Activated CD4-positive, alpha-beta T cell treated with anti-CD3 and anti-CD28 coated beads, Interleukin-2, amount 50 U/mL, for 24 hours (primary cell): ENCODE measurements at regions not wholly inside any gene's neighbourhood (a gene's known extent, or its start where the extent isn't known, plus 50 kb on each side); places are given as distances from the start of the nearest gene placed in this dataset.
A peak's percentile ranks its signal among the peaks of the same experiment; 100 is the strongest.

Experiments
- DNase-seq, 2 donors: peaks; one replicate each; pipeline ENCODE4 v3.0.0-alpha.2; 2020; ENCODE audit warnings: low read depth in 1 of 2, low spot score in 1 of 2

DNA sequence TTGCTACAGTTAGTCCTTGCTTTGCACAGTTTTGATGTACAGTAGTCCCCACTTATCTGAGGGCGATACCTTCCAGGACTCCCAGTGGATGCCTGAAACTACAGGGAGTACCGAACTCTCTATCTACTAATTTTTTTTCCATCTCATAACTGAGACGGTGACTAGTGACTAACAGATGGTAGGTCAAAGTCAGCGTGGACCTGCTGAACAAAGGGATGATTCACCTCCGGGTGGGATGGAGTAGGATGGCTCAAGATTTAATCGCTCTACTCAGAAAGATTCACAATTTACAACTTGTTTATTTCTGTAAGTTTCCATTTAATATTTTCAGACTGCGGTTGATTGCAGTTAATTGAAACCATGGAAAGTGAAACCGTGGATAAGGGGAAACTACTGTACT, 655.8 kb downstream of the ZNF674 start:
- DNase-seq = no peak

DNA sequence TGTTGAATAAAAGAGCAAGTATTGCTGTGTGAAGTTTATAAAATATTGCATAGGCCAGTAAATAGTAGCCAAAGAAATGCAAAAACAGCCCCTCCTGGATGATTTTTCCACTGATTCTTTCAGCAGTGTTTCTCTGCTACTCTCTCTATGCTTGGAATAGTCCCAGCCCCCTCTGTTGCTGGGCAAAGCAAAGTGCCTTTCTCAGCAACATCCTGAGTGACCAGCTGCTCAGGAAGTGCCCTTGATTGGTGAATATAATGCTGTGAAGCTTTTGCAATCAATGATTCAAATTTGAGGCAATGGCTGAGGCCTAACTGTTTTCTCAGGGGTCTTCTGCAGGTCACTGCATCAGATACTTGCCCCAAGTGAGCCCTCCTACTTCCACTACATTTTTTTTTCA, 656.7 kb downstream of the ZNF674 start:
- DNase-seq = no peak

DNA sequence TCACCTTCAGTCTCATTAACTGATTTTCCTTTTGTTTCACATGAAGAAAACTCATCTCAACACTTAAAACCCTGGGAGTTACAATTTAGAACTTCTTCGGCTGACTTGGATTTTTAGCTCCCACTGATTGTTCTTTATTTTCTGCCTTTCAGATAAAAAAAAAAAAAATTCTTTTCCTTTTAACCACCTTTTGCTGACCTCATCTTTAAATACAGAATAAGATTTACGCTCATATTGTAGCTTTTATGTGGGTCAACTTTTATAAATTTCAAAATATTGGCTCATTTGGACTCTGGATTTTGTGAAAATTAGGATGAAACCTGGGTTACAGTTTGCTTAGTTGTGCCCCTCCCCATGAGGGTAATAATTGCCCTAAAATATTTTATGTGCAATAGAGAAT, 659.3 kb downstream of the ZNF674 start:
- DNase-seq = no peak

DNA sequence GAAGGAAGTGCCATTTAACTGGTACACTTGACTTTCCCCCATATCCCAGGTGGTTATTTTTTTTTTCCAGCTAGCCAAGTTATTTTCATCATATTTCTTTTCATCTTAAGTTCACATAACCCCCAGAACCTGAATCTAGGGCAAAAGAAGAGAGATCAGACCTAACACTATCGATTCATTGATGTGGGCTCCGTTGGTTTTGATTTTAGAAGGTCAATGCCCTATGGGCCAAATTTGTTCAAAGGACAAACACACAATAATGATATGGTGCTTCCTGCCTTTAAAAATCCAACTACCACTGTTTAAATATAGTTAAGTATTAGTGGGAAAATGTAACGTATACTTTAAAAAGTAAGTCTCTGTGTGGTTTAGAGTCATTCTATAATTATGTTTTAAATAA, 665.7 kb downstream of the ZNF674 start:
- DNase-seq = no peak

DNA sequence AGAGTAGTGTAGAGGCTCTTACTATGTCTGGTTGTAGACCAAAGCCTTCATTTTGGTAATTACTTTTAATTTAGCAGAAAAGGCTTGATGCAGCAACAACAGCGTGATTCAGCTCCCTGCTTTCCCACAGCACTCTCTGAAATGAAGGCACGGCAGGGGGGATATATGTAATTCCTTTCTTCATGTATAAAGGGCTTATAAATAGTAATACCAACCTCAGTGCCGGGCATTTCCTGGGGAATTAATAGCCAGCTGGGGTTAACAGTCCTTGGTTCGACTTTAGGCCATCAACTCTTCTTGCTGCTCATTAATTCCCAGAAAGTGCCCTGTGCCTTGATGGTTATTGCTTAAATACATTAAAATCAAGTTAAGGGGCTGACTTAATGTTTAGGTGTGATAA, 669.0 kb downstream of the ZNF674 start:
- no peak for DNase-seq

DNA sequence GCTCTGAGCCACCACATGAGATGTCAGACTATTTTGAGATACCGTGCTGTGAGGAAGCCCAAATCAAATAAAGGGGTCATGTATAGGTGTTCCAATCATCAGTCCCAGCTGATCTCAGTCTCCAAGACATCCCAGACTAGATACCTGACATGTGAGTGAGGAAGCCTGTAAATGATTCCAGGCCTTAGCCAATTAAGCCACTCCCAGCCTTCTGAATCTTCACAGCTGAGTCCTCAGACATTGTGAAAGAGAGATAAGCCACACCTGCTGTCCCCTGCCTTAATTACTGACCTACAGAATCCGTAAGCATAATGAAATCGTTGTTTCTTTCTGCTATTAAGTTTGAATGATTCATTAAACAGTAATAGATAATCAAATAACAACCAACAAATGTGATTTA, 671.4 kb downstream of the ZNF674 start:
- DNase-seq = no peak

DNA sequence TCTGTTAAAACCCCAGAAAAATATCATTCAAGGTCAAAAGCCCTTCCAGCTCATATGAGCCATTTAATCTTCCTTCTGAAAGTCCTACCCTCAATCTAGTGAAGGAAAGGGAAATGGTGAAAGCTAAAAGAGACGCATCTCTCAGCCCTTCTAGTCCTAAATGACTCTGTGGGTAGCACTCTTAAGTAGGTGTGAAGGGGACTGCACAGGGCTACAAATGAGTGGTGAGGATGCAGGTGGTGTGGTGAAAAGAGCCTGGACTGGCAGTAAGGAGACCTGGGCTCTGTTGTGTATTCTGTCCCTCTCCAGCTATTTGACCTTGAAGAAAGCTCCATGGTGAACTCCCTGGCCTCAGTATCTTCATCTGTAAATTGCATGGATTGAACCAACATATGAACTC, 671.8 kb upstream of the DIPK2B start:
- no peak for DNase-seq

DNA sequence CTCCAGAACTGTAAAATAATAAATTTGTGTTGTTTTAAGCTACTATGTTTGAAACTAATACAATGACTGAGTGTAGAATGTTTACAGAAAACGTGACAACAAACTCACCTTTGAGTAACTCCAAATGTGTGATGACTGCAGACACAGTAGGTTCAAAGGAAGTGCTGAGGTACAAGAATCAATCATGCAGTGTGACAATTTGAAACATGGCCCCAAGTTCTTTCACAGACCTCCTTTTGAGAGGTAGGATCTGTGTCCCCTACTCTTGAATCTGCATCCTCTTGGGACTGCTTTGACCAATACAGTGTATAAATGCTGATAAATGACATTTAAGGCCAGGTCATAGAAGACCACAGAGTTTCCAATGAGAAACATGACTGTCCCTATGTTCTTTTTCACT, 667.7 kb upstream of the DIPK2B start:
- no peak for DNase-seq

DNA sequence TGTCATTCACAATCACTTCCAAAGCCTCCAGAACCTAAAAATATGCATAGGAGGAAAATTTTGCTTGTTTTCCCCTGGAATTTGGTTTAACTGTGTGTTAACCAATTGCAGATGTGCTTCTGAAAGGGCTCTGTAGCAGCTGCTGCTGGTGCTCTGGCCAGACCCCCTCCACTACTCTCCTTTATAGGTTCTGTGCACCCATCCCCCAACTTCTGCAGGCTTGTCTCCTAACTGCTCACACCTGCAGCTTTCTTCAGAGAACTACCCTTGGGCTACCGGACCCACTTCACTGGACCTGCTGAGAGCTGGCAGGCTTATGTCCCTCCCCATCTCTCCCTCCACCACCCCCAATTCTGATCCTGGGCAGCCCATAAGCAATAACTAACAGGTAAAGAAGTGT, 662.1 kb upstream of the DIPK2B start:
- DNase-seq = no peak

DNA sequence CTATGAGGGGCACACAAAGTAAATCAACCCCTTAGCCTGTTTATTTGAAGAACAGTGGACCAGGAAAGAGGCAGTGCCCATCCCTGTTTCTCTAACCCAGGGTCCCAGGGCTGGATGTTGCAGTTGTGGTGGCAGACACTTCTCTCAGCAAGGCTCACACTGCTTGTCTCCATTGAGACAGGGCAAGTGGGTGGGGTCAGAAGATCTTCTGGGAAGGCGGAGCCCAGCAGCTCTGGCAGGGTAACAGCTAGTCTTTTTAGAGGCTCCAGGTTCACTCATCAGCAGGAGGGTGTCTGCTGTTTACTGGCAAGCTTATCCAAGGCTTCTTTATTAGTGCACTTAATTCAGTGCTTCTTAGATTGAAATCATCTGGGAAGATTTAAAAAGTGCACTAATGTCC, 659.8 kb upstream of the DIPK2B start:
- DNase-seq = no peak

DNA sequence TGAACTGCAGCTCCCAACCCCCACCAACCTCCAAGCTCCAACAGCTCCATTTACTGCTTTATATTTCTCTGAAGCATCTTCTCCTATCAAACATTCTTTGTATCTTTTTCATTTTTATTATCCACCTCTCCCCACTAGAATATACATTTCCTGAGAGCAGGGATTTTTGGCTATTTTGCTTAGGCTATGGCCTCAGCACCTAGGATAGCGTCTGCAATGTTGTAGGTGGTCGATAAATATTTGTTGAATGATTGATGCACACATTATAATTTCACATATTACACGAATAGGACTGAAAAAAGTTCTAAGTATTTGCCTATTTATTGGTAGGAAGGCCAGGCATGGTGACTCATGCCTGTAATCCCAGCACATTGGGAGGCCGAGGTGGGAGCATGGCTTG, 658.7 kb upstream of the DIPK2B start:
- no peak for DNase-seq

DNA sequence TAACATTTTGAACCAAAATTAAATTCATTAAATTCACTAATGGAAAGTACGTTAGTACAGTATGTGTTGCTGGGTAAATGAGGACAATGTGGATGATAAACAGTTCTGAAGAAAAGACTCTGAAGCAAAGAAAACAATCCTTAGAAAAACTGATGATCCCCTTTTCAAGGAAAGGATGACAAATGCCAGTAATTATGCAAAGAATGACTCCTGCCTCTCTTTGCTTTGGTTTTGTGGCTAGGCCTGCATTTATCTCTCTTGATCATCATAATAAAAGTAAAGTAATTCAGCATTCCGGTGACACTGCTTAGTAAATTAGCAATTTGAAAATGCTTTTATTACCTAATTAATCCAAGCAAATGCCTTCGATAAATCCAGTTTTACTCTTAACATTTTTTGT, 652.2 kb upstream of the DIPK2B start:
- DNase-seq = no peak

DNA sequence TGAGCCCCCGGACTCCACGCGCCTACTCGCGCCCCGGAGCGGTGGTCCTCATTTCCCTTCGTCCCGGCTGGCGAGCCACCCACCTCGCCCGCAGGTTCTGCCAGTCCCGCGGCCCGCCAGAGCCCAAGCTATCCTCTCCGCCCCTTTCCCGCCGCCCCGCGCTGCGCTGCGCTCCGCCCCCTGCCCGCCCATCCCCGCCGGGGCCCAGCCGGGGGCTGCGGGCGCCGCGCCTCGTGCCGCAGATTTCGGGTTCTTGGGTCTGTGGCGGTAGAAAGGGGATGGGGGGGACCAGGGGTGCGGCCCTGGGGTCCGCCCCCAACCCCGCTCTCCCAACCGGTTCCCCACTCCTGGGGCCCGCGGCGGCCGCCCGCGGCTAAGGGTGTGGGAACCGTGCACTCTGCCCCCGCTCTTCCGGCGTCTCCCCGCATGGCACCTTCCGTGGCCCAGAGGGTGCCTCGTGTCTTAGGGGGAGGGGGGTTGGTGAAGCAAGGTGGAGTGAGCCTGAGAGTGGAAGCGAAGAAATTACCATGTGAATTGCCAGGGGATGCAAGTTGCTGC, 650.8 kb upstream of the DIPK2B start:
- peak; percentile 38 to 43 for DNase-seq

DNA sequence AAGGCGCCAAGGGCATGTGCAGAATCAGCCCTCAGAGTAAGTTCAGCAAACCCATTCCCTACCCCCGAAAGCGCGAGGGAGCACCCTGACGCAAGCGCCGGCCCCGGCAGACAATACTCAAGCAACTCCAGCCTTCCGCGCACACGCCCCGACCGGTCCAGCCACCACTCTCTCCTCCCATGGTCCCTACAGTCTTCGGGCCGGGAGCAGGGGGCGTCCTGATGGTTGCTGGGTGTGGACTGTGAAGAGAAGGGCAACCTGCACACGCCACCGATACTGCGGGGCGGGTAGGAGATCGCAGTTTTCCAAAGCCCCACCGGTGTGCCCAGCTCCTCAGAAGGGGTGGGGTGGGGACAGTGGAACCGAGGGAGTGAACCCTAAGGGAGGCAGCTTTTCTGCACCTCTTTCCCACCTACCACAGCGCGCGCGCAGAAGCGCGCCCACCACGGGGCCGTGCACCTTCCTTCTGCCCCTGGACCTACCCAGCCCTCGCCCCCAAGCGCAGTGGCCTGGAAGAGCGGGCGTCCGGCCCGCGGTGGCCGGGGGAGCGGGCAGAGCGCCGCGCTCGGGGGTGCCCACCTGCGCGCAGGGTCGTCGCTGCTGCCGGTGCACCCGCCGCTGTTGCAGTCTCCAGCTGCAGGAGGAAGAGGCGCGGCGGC, 650.2 kb upstream of the DIPK2B start:
- DNase-seq = peak in 1 of 2 donors; percentile 1

DNA sequence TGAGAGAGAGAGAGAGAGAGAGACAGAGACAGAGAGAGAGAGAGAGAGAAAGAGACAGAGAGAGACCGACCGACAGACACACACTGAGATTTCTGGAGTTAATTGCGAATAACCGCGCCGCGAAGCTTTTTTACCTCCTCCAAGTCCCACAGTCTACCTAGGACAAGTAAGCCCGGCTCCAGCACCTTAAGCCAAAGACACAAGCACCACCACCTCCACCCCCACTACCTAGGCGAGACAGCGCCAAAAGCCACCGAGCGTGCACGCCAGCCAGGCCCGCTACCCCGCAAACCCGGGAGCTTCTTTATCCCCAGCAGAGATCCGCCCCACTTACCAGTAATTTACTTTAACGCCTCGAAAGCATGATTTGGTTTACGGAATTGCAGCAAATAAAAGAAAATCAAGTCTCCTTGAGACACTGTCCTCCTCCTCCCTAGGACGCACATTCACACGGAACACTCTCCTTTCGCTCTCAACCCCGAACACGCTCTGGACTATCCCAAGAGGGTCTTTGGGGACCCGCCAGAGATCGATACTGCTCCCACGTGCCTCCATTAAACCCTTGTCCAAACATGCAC, 649.6 kb upstream of the DIPK2B start:
- peak in 1 of 2 donors; percentile 8 for DNase-seq

DNA sequence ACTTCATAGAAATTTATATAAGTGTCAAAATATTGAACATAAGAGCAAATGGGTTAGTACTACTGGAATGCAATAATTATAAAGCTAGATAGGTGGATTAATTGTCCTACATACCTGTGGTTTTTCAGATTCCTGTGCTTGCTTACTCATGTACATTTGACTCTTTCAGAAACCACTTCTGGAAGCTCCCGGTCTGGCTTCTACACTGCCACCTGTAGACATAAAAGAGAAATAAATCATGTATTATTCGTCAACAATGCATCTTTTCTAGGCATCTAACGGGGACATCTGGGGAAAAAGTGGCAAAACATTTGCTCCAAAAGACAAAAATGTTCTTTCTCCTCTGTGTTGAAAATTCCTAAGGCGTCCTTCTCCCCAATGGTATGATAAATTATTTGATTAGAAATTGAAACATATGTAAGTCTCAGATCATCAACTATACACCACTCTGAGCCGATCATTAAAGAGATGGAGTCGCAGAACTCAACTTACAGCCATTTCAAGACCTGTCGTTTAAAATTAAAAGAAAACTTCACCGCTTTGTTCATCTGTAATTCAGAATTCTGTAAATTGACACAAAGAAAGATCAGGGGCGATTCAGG, 648.7 kb upstream of the DIPK2B start:
- no peak for DNase-seq

DNA sequence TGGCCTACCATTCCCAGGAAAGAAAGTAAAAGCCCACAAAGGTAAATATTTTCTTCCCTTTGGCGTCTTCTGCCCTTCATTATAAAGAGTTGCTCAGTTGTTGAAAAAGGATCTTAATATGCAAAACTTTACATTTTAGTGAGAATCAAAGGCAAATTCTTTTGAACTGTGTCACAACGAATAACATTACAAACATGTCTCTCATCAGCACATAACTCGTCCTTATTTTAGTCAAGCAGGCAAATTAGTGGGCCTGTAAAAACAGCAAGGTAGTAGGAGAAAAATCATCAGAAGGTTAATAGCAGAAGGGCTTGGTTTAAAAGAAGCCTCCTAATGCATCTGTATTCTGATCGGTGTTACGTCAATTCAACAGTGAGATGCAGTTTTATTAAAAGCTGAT, 647.3 kb upstream of the DIPK2B start:
- no peak for DNase-seq

DNA sequence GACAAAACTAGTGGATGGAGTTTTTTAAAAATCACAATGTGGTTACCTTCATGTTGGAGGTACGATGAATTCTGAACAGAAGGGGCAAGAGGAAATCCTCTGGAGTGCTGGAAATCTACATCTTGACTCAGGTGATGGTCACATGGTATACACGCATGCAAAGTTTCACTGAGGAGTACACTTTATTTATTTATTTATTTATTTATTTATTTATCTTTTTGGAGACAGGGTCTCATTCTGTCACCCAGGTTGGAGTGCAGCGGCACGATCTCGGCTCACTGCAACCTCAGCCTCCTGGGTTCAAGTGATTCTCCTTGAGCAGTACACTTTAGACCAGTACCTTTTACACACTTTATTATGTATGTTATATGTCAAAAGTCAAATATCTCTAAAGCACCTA, 645.7 kb upstream of the DIPK2B start:
- no peak for DNase-seq

DNA sequence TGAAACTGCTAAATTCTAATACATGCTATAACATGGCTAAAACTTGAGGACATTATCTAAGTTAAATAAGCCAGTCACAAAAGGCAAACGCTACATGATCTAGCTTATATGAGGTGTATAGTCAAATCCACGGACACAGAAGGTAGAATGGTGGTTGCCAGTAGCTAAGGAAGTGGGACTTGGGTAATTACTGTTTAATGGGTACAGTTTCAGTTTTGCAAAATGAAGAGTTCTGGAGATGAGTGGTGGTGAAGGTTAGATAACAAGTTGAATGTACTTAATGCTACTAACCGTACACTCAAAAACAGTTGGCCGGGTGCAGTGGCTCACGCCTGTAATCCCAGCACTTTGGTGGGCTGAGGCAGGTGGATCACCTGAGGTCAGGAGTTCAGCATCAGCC, 644.5 kb upstream of the DIPK2B start:
- no peak for DNase-seq

DNA sequence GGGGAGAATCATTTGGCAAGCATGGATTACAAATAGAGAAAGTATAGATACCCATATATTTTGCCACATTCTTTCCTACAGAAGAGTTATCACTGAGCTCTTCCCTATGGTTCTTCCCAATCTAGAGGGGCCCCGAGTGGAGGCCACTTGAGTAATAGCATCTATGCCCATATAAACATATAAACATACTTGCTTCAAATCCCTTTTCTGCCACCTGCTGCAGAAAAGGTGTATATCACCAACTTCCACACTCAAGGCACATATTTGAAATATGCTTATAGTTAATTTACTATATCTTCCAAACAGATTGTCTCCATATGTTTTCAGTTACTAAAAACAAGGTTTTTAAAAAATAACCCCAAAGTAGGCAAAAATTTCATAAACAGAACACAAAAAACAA, 642.8 kb upstream of the DIPK2B start:
- no peak for DNase-seq

DNA sequence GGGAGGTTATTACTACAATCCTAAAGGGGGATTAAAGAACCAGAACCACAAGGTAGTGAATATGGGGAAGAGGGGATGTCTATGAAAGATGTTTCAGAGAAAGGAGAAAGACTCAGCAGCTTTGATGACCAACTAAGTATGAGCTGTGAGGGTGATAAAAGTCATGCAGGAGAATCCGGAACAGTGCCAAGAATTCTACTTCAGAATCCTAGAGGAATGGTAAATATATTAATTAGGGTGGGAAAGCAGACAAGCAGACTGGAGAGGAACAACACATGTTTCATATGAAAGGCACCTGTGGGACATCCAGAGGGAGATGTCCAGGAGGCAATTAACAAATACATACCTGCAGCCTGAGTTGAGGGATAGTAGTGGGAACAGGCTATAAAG, 642.2 kb upstream of the DIPK2B start:
- DNase-seq = no peak

DNA sequence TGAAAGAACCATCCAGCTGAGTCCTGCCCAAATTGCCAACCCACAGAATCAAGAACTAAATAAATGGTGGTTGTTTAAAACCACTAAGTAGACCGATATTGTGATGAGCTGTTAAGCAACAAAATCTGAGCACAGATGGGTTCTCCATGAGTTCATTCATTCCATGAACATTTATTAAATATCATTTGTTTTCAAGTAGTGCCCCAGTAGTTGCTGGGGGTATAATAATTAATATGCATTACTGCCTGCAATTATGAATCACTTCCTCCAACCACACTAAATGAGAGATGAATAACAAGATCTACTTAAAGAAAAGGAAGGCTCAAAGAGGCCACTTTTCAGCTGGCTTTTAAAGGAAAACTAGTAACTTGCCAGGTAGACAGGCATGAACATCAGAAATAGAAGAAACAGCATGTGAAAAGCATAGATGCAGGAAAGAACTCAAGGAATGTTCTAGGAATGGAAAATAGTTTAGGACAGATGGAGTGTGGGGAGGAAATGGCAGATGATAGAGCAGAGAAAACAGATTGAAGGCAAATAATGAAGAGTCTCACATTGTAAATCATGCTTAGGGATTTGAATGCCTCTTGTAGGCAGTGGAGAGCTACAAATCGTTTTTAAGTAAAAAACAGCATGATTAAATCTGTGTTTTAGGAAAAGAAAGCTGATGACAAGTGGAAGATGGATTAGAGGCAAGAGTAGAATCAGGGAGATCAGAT, 641.7 kb upstream of the DIPK2B start:
- DNase-seq = no peak
